ENCODE measurements at regions not wholly inside any gene's neighbourhood (a gene's known extent, or its start where the extent isn't known, plus 50 kb on each side); places are given as distances from the start of the nearest gene placed in this dataset.
"Not testable (repeated sequence)": the region's sequence is repeated elsewhere in the genome, so short reads cannot be mapped to it uniquely, and the experiment has no call there.

GRCh38 chr7:69049326-69049725, 548.9 kb upstream of the AUTS2 start:
- DNase-seq: no peak

- DNase-seq: no peak
Measured at GRCh38 chr7:69052447-69052846, 545.8 kb upstream of the AUTS2 start.

- no peak for DNase-seq
Measured at GRCh38 chr7:69060516-69060915, 537.8 kb upstream of the AUTS2 start.

GRCh38 chr7:69062020-69062765, 536.1 kb upstream of the AUTS2 start:
- no peak for DNase-seq

- no peak for DNase-seq
Measured at GRCh38 chr7:69067397-69067796, 530.9 kb upstream of the AUTS2 start.

GRCh38 chr7:69070476-69070875, 527.8 kb upstream of the AUTS2 start:
- no peak for DNase-seq

GRCh38 chr7:69076566-69076965, 521.7 kb upstream of the AUTS2 start:
- DNase-seq: no peak

- DNase-seq: no peak
Measured at GRCh38 chr7:69078997-69079769, 519.1 kb upstream of the AUTS2 start.

GRCh38 chr7:69087281-69087680, 511.0 kb upstream of the AUTS2 start:
- DNase-seq: not testable (repeated sequence)

GRCh38 chr7:69088185-69088584, 510.1 kb upstream of the AUTS2 start:
- no peak for DNase-seq

- no peak for DNase-seq
Measured at GRCh38 chr7:69090936-69091335, 507.3 kb upstream of the AUTS2 start.

GRCh38 chr7:69091521-69091920, 506.8 kb upstream of the AUTS2 start:
- no peak for DNase-seq

- DNase-seq: no peak
Measured at GRCh38 chr7:69095127-69095526, 503.1 kb upstream of the AUTS2 start.

- no peak for DNase-seq
Measured at GRCh38 chr7:69095649-69096048, 502.6 kb upstream of the AUTS2 start.

GRCh38 chr7:69104023-69104422, 494.3 kb upstream of the AUTS2 start:
- no peak for DNase-seq

GRCh38 chr7:69105092-69105491, 493.2 kb upstream of the AUTS2 start:
- no peak for DNase-seq

- DNase-seq: no peak
Measured at GRCh38 chr7:69105981-69106380, 492.3 kb upstream of the AUTS2 start.

GRCh38 chr7:69106449-69106848, 491.8 kb upstream of the AUTS2 start:
- DNase-seq: not testable (repeated sequence)

- not testable (repeated sequence) for DNase-seq
Measured at GRCh38 chr7:69106946-69107345, 491.3 kb upstream of the AUTS2 start.

- no peak for DNase-seq
Measured at GRCh38 chr7:69108097-69108496, 490.2 kb upstream of the AUTS2 start.

GRCh38 chr7:69109246-69109645, 489.0 kb upstream of the AUTS2 start:
- DNase-seq: no peak

- DNase-seq: no peak
Measured at GRCh38 chr7:69109879-69110278, 488.4 kb upstream of the AUTS2 start.

- DNase-seq: no peak
Measured at GRCh38 chr7:69110450-69111050, 487.7 kb upstream of the AUTS2 start.

- DNase-seq: no peak
Measured at GRCh38 chr7:69114374-69114773, 483.9 kb upstream of the AUTS2 start.
